ENCODE measurements at regions not wholly inside any gene's neighbourhood (a gene's known extent, or its start where the extent isn't known, plus 50 kb on each side); places are given as distances from the start of the nearest gene placed in this dataset.

- TF ChIP-seq CTCF (IDR thresholded peaks at IDR 0.05): no peak
- TF ChIP-seq POLR2AphosphoS5 (IDR thresholded peaks at IDR 0.05): no peak
- no peak for TF ChIP-seq POLR2A (IDR thresholded peaks at IDR 0.05)
- TF ChIP-seq EP300 (IDR thresholded peaks at IDR 0.05): no peak
Measured at GRCh38 chrX:25976683-25977310, 161.3 kb upstream of the MAGEB18 start.

All from gastroesophageal sphincter (tissue), 3 donors.